IPS-20b (cell line): ENCODE measurements at regions not wholly inside any gene's neighbourhood (a gene's known extent, or its start where the extent isn't known, plus 50 kb on each side); places are given as distances from the start of the nearest gene placed in this dataset.
"Not testable (repeated sequence)": the region's sequence is repeated elsewhere in the genome, so short reads cannot be mapped to it uniquely, and the experiment has no call there.

Experiments
- H3K27ac ChIP-seq: one replicate; pipeline ENCODE4 v1.5.1; 2013; ENCODE audit warnings: low read length
- H3K27me3 ChIP-seq: 2 replicates; pipeline ENCODE4 v1.6.1; 2013; ENCODE audit warnings: mild to moderate bottlenecking, low read length, inconsistent platforms; ENCODE audit not compliant: insufficient read depth
- H3K36me3 ChIP-seq: 2 replicates; pipeline ENCODE4 v1.6.1; 2013; ENCODE audit warnings: low read depth, mild to moderate bottlenecking, inconsistent platforms, low read length, moderate library complexity; ENCODE audit not compliant: insufficient read depth
- H3K4me1 ChIP-seq: 2 replicates; pipeline ENCODE4 v1.6.1; 2013; ENCODE audit warnings: mild to moderate bottlenecking, control low read depth, inconsistent platforms, low read length, moderate library complexity; ENCODE audit not compliant: insufficient read depth
- H3K4me3 ChIP-seq: 2 replicates; pipeline ENCODE4 v1.5.1; 2013; ENCODE audit warnings: mild to moderate bottlenecking, low read length, inconsistent platforms
- H3K9ac ChIP-seq: 2 replicates; pipeline ENCODE4 v1.6.1; 2013; ENCODE audit warnings: low read depth, mild to moderate bottlenecking, inconsistent platforms, low read length, moderate library complexity
- H3K9me3 ChIP-seq: 2 replicates; pipeline ENCODE4 v1.6.1; 2013; ENCODE audit warnings: mild to moderate bottlenecking, low read depth, low read length, inconsistent platforms; ENCODE audit not compliant: insufficient read depth

DNA sequence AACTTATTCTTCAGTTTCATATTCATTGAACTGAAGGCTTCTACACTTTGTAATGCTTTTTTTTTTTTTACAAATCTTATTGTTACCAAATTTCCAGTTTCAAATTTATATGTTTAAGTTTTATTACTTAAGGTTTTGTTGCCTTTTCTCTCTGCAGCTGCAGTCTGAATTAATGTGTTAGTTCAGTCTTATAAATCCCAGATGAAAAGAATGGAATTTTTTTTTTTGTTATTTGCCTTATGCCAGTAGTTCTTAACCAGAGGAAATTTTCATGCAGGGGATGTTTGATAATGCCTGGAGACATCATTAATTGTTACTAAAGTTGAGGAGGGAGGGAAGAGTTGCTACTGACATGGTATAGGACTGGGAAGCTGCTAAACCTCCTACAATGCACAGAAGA lies 367.9 kb upstream of the SPRY2 start:
- no peaks in the 10 kb centered on the region for H3K27me3 ChIP-seq
- H3K36me3 ChIP-seq, result no peaks in the 10 kb centered on the region
- peaks cover 19% of the 10 kb centered on the region; the same call in 1 of the 2 replicates for H3K9me3 ChIP-seq
- no peak overlapping the region for H3K27ac ChIP-seq
- H3K4me1 ChIP-seq, result no peaks in the 10 kb centered on the region
- H3K9ac ChIP-seq, result no peak overlapping the region
- H3K4me3 ChIP-seq, result no peak overlapping the region

DNA sequence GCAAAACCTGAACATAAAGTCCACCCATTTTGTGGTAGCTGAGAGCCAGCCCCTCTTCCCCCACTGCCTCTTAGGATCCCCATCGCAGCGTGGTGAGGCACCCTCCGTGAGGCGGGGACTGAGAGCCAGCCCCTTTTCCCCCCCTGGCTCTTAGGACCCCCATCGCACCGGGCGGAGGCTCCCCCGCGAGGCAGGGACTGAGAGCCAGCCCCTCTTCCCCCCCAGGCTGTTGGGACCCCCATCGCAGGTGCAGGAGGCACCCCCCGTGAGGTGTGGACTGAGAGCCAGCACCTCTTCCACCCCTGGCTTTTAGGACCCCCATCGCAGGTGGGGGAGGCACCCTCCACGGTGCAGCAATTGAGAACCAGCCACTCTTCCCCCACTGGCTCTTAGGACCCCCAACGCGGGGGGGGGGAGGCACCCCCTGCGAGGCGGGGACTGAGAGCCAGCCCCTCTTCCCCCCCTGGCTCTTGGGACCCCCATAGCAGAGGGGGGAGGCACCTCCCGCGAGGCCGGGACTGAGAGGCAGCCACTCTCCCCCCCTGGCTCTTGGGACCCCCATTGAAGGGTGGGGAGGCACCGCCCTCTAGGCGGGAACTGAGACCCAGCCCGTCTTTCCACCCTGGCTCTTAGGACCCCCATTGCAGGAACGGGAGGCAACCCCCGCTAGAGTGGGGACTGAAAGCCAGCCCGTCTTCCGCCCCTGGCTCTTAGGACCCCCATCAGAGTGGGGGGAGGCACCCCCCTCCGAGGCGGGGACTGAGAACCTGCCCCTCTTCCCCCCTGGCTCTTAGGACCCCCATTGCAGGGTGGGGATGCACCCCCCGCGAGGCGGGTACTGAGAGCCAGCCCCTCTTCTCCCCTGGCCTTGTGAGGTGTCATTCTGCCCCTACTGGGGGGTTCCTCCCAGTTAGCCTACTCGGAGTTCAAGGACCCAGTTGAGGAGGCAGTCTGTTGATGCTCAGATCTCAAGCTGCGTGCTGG lies 366.4 kb upstream of the SPRY2 start:
- Histone ChIP-seq H3K36me3 (no peaks in the 10 kb centered on the region), H3K4me3 (no peak overlapping the region), H3K27ac (no peak overlapping the region), H3K9ac (no peak overlapping the region), H3K9me3 (peaks cover 13% of the 10 kb centered on the region; the same call in 1 of the 2 replicates), H3K4me1 (no peaks in the 10 kb centered on the region), H3K27me3 (no peaks in the 10 kb centered on the region)

DNA sequence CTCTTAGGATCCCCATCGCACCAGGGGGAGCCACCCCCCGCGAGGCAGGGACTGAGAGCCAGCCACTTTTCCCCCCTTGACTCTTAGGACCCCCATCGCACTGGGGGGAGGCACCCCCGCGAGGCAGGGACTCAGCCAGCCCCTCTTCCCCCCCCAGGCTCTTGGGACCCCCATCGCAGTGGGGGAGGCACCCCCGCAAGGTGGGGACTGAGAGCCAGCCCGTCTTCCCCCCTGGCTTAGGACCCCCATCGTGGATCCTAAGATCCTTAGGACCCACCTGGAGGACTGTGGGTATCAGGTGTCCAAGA lies 365.2 kb upstream of the SPRY2 start:
- no peaks in the 10 kb centered on the region for H3K4me1 ChIP-seq
- no peak overlapping the region for H3K4me3 ChIP-seq
- peaks cover 13% of the 10 kb centered on the region; the same call in 1 of the 2 replicates for H3K9me3 ChIP-seq
- H3K9ac ChIP-seq, result no peak overlapping the region
- H3K27ac ChIP-seq, result no peak overlapping the region
- H3K27me3 ChIP-seq, result no peaks in the 10 kb centered on the region
- H3K36me3 ChIP-seq, result no peaks in the 10 kb centered on the region

DNA sequence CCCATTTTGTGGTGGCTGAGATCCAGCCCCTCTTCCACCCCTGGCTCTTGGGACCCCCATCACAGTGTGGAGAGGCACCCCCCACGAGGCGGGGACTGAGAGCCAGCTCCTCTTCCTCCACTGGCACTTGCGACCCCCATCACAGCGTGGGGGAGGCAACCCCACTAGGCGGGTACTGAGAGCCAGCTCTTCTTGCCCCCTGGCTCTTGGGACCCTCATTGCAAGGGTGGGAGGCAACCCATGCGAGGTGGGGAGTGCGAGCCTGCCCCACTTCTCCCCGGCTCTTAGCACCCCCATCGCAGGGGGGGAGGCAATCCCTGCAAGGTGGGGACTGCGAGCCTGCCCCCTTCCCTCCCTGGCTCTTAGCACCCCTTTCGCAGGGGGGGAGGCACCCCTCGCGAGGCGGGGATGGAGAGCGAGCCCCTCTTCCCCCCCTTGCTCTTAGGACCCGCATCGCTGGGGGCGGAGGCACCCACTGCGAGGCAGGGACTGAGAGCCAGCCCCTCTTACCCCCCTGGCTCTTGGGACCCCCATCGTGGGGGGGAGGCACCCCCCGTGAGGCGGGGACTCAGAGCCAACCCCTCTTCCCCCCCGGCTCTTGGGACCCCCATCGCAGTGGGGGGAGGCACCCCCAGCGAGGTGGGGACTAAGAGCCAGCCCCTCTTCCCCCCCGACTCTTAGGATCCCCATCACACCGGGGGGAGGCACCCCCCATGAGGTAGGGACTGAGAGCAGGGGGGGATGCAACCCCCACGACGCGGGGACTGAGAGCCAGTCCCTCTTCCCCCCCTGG lies 364.6 kb upstream of the SPRY2 start:
- Histone ChIP-seq H3K4me3 (no peak overlapping the region), H3K36me3 (no peaks in the 10 kb centered on the region), H3K27ac (no peak overlapping the region), H3K4me1 (no peaks in the 10 kb centered on the region), H3K27me3 (no peaks in the 10 kb centered on the region), H3K9ac (no peak overlapping the region), H3K9me3 (peaks cover 13% of the 10 kb centered on the region; the same call in 1 of the 2 replicates)

DNA sequence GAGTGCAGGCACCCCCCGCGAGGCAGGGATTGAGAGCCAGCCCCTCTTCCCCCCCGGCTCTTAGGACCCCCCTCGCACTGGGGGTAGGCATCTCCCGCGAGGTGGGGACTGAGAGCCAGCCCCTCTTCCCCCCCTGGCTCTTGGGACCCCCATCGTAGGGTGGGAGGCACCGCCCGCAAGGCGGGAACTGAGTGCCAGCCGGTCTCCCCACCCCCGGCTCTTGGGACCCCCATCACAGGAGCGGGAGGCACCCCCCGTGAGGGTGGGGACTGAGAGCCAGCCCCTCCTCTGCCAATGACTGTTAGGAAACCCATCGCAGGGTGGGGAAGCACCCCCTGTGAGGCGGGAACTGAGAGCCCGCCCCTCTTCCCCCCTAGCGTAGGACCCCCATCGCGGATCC lies 363.4 kb upstream of the SPRY2 start:
- Histone ChIP-seq H3K27me3 (no peaks in the 10 kb centered on the region), H3K27ac (no peak overlapping the region), H3K4me1 (no peaks in the 10 kb centered on the region), H3K4me3 (no peak overlapping the region), H3K36me3 (no peaks in the 10 kb centered on the region), H3K9me3 (peaks cover 13% of the 10 kb centered on the region; the same call in 1 of the 2 replicates), H3K9ac (no peak overlapping the region)

DNA sequence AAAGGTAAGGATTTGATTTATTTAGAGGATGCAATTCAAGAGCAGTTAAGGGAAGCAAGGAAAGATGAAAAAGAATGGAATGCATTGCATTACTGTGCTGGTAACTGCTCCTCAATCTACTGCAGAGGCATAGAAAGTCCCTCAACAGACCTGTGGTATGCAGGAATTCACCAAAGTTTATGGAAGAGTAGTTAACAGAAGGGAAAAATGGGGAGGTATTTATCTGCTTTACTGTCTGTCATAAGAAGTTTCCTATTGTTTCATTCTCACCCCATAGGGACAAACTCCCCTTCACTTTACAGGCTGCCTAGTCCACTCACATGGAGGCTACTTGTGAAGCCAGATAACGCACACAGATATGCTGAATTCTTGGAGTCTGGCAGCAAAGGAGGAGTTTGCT lies 354.9 kb upstream of the SPRY2 start:
- no peak overlapping the region for H3K27ac ChIP-seq

DNA sequence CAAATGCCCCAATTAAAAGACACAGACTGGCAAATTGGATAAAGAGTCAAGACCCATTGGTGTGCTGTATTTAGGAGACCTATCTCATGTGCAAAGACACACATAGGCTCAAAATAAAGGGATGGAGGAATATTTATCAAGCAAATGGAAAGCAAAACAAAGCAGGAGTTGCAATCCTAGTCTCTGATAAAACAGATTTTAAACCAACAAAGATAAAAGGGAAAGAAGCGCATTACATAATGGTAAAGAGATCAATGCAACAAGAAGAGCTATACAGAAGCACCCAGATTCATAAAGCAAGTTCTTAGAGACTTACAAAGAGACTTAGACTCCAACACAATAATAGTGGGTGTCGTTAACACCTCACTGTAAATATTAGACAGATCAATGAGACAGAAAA lies 350.9 kb upstream of the SPRY2 start:
- H3K36me3 ChIP-seq, H3K4me1 ChIP-seq, H3K4me3 ChIP-seq, H3K27me3 ChIP-seq, H3K27ac ChIP-seq, H3K9me3 ChIP-seq, H3K9ac ChIP-seq: not testable (repeated sequence)

More for the DNA sequence above, 354.9 kb upstream of the SPRY2 start:
- Histone ChIP-seq H3K27me3 (no peaks in the 10 kb centered on the region), H3K4me1 (no peaks in the 10 kb centered on the region; the same call in 1 of the 2 replicates), H3K9me3 (0 out of 2 replicates have a peak, but pooled peaks cover 4% of the 10 kb centered on the region), H3K4me3 (no peak overlapping the region), H3K36me3 (no peaks in the 10 kb centered on the region), H3K9ac (no peak overlapping the region)

DNA sequence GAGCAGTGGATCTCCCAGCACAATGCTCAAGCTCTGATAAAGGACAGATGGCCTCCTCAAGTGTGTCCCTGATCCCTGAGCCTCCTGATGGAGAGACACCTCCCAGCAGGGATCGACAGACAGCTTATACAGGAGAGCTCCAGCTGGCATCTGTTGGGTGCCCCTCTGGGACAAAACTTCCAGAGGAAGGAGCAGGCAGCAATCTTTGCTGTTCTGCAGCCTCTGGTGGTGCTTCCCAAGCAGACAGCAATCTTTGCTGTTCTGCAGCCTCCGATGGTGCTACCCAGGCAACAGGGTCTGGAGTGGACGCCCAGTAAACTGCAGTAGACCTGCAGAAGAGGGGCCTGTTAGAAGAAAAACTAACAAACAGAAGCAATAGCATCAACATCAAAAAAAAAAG lies 349.3 kb upstream of the SPRY2 start:
- Histone ChIP-seq H3K36me3 (no peaks in the 10 kb centered on the region), H3K27ac (no peak overlapping the region), H3K27me3 (no peaks in the 10 kb centered on the region), H3K9me3 (peaks cover 9% of the 10 kb centered on the region), H3K4me1 (no peaks in the 10 kb centered on the region), H3K4me3 (no peak overlapping the region), H3K9ac (no peak overlapping the region)

DNA sequence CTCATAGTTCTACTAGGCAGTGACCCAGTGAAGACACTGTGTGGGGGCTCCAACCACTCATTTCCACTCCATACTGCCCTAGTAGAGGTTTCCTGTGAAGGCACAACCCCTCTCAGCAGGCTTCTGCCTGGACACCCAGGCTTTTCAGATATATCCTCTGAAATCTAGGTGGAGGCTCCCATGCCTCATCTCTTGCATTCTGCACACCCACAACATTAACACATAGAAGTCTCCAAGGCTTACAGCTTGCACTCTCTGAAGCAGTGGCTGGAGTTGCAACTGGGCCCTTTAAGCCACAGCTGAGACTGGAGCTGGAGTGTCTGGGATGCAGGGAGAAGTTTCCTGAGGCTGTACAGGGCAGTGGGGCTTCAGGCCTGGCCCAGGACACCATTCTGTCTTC lies 347.7 kb upstream of the SPRY2 start:
- no peak overlapping the region for H3K27ac ChIP-seq
- H3K9me3 ChIP-seq, result peaks cover 9% of the 10 kb centered on the region
- no peaks in the 10 kb centered on the region for H3K27me3 ChIP-seq
- no peaks in the 10 kb centered on the region; the same call in 1 of the 2 replicates for H3K4me1 ChIP-seq
- H3K4me3 ChIP-seq, result no peak overlapping the region
- H3K9ac ChIP-seq, result no peak overlapping the region
- H3K36me3 ChIP-seq, result no peaks in the 10 kb centered on the region

DNA sequence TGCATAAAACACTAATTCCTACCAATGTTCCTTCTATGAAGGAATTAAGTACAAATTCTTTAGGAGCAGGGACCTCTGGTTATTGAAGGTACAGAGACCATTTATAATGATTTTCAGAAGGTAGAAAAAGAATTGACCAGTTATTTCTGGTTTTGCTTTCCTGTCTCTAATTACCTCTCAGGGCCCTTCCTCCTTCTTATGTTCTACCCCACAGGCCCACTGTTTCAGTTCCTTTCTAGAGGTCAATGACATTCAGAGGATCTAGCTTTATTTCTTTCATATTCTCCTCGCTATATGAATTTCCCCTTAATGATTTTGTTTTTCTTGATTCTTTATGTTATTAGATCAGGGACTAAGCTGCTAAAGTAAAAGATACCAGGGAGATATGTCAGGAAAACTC lies 345.0 kb upstream of the SPRY2 start:
- H3K9ac ChIP-seq, result no peak overlapping the region
- H3K27ac ChIP-seq, result no peak overlapping the region
- no peaks in the 10 kb centered on the region for H3K36me3 ChIP-seq
- H3K27me3 ChIP-seq, result no peaks in the 10 kb centered on the region
- no peak overlapping the region for H3K4me3 ChIP-seq
- no peaks in the 10 kb centered on the region; the same call in 1 of the 2 replicates for H3K4me1 ChIP-seq
- H3K9me3 ChIP-seq, result peaks cover 5% of the 10 kb centered on the region

DNA sequence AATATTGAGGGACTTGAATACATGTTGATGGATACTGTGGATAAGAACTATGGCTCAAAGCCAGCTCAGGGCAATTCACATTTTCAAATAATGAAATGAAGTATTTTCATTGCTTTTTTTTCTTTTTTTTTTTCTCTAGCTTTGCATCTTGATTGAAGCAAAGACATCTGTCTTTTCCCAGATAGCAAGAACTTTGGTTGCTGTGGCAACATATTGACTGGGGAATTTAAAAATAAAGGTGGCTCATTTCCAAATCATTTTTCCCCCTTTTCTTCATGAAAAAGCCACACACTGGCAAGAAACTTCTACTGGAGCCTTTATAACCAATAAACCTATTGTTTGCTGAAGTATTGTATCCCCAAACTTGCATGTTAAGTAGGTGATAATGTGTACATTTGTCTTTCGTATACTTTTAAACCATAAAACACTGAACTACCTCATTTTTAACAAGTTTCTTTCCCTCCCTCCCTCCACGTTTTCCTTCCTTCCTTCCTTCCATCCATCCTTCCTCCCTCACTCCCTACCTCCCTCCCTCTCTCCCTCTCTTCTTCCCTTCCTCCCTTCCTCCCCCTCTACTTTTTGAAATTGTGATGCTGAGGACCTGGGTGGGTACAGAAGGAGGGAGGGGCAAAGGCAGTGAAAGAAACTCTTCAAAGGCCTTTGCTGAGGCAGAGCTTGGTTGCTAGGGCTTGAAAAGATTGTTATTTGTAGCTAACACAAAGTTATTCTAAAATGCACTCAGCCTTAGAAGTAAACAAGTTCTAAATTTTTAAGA lies 343.5 kb upstream of the SPRY2 start:
- no peaks in the 10 kb centered on the region; the same call in 1 of the 2 replicates for H3K4me1 ChIP-seq
- no peak overlapping the region for H3K4me3 ChIP-seq
- H3K9me3 ChIP-seq, result peaks cover 4% of the 10 kb centered on the region
- no peaks in the 10 kb centered on the region for H3K36me3 ChIP-seq
- no peak overlapping the region for H3K9ac ChIP-seq
- H3K27ac ChIP-seq, result no peak overlapping the region
- H3K27me3 ChIP-seq, result no peaks in the 10 kb centered on the region
